ENCODE measurements at regions not wholly inside any gene's neighbourhood (a gene's known extent, or its start where the extent isn't known, plus 50 kb on each side); places are given as distances from the start of the nearest gene placed in this dataset.

- TF ChIP-seq NRF1 (conservative IDR thresholded peaks at IDR 0.05; ENCODE audit: low read depth, low read length) (no peak), TCF3 (IDR thresholded peaks at IDR 0.05; ENCODE audit: borderline replicate concordance, insufficient read depth, low read depth, low read length) (no peak), CEBPB (IDR thresholded peaks at IDR 0.05; ENCODE audit: borderline replicate concordance in 1 of 2, low read depth in 2 of 2, low read length in 2 of 2) (no peak), TAF1 (IDR thresholded peaks at IDR 0.05; ENCODE audit: borderline replicate concordance, low read depth, low read length) (no peak), EZH2 (IDR thresholded peaks at IDR 0.05; ENCODE audit: borderline replicate concordance, control insufficient read depth, low read depth, low read length) (no peak), CHD2 (IDR thresholded peaks at IDR 0.05; ENCODE audit: borderline replicate concordance, low read depth, low read length) (no peak), USF2 (IDR thresholded peaks at IDR 0.05; ENCODE audit: borderline replicate concordance, low read depth, low read length) (no peak)
- TF ChIP-seq, protein P1, sequence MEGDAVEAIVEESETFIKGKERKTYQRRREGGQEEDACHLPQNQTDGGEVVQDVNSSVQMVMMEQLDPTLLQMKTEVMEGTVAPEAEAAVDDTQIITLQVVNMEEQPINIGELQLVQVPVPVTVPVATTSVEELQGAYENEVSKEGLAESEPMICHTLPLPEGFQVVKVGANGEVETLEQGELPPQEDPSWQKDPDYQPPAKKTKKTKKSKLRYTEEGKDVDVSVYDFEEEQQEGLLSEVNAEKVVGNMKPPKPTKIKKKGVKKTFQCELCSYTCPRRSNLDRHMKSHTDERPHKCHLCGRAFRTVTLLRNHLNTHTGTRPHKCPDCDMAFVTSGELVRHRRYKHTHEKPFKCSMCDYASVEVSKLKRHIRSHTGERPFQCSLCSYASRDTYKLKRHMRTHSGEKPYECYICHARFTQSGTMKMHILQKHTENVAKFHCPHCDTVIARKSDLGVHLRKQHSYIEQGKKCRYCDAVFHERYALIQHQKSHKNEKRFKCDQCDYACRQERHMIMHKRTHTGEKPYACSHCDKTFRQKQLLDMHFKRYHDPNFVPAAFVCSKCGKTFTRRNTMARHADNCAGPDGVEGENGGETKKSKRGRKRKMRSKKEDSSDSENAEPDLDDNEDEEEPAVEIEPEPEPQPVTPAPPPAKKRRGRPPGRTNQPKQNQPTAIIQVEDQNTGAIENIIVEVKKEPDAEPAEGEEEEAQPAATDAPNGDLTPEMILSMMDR (IDR thresholded peaks at IDR 0.05 in 2 of 3, conservative IDR thresholded peaks at IDR 0.05 in 1 of 3; ENCODE audit: control insufficient read depth in 2 of 3, extremely low read depth in 1 of 3, insufficient read depth in 1 of 3, low read depth in 3 of 3, low read length in 3 of 3): no peak
Observed at GRCh38 chr1:19569786-19570185, 74.3 kb upstream of the NBL1 start.

Data from GM12878 (cell line).